Fibroblast of lung (primary cell): ENCODE measurements at regions not wholly inside any gene's neighbourhood (a gene's known extent, or its start where the extent isn't known, plus 50 kb on each side); places are given as distances from the start of the nearest gene placed in this dataset.

Experiments
- EZH2 ChIP-seq: IDR thresholded peaks from 2 replicates; pipeline ENCODE4 v1.5.1; 2012; ENCODE audit warnings: low read length, control low read depth, mild to moderate bottlenecking; ENCODE audit errors: missing control alignments
- TF ChIP-seq, protein P1 (sequence below), 2 donors: IDR thresholded peaks in 1 of 2; conservative IDR thresholded peaks in 1 of 2; 1 replicate in 1 of 2; 2 replicates in 1 of 2; pipeline ENCODE4 v1.5.1; 2011 to 2012; ENCODE audit warnings: low read length in 2 of 2, control low read depth in 1 of 2, inconsistent platforms in 1 of 2, low read depth in 1 of 2, mild to moderate bottlenecking in 1 of 2

- TF ChIP-seq, protein P1, sequence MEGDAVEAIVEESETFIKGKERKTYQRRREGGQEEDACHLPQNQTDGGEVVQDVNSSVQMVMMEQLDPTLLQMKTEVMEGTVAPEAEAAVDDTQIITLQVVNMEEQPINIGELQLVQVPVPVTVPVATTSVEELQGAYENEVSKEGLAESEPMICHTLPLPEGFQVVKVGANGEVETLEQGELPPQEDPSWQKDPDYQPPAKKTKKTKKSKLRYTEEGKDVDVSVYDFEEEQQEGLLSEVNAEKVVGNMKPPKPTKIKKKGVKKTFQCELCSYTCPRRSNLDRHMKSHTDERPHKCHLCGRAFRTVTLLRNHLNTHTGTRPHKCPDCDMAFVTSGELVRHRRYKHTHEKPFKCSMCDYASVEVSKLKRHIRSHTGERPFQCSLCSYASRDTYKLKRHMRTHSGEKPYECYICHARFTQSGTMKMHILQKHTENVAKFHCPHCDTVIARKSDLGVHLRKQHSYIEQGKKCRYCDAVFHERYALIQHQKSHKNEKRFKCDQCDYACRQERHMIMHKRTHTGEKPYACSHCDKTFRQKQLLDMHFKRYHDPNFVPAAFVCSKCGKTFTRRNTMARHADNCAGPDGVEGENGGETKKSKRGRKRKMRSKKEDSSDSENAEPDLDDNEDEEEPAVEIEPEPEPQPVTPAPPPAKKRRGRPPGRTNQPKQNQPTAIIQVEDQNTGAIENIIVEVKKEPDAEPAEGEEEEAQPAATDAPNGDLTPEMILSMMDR (conservative IDR thresholded peaks at IDR 0.05 in 1 of 2, IDR thresholded peaks at IDR 0.05 in 1 of 2; ENCODE audit: low read depth in 1 of 2, low read length in 2 of 2), result no peak
- no peak for TF ChIP-seq EZH2
These were observed 189.1 kb upstream of the PDZRN3 start for GRCh38 chr3:73813692-73814292.
